Stimulated activated CD4-positive, alpha-beta T cell treated with anti-CD3 and anti-CD28 coated beads, Interleukin-15, amount 100 ng/mL, for 24 hours (primary cell): ENCODE measurements at regions not wholly inside any gene's neighbourhood (a gene's known extent, or its start where the extent isn't known, plus 50 kb on each side); places are given as distances from the start of the nearest gene placed in this dataset.
A peak's percentile ranks its signal among the peaks of the same experiment; 100 is the strongest.
"Not testable (repeated sequence)": the region's sequence is repeated elsewhere in the genome, so short reads cannot be mapped to it uniquely, and the experiment has no call there.

Experiments
- DNase-seq: peaks from one replicate; pipeline ENCODE4 v3.0.0-alpha.2; 2020

DNA sequence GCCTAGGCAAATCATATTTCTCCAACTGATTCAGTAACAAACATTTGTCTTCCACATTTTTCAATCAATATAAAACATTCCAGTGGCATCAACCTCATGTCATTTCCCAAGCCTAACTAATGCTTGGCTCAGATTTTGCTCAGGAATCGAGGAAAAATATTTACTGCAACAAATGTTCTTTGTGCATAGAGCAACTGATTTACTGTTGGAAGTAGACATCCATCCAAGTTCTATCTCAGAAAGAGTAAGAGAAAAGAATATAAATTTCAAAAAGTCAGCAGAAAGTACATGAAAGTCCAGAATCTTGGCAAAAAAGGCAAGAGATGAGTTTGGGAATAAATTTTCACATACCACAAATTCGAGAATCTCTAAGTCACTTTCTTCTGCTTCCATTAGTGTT is 2245.0 kb upstream of the RAG2 start:
- no peak for DNase-seq

DNA sequence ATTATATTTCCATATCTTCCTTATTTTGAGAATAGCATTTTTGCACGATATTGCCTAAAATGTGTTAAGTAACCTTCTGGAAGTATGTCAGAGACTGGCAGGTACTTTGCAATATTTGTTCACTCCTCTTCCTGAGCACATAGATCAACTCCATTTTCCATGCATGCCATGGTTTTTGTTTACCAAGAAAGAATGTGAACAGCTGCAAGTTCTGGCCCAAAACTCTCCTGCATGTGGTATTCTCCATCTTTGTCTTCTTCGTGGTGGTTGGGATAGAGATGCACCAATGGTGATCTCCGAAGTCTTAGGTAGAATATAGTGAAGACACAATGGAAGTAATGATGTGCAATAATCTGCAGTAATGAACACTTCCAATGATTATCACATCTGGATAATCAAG is 2241.0 kb upstream of the RAG2 start:
- no peak for DNase-seq

DNA sequence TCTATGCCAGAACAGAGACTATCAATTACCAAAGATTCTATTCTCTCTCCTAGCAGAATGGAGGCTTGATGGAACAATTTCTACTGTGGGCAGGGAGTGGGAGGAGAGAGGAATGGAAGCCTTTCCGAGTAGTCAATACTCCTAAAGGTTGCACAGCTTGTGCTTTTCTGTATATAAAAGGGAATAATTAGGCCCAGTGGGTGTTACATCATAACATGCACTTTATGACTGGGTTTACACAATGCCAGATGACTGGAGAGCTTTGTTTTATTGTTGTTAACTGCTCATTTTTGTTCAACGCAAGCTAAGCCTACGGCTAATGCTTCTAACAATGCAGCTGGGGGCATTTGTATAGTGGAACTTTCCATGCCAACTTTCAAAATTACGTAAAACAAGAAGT is 2237.9 kb upstream of the RAG2 start:
- DNase-seq: no peak

DNA sequence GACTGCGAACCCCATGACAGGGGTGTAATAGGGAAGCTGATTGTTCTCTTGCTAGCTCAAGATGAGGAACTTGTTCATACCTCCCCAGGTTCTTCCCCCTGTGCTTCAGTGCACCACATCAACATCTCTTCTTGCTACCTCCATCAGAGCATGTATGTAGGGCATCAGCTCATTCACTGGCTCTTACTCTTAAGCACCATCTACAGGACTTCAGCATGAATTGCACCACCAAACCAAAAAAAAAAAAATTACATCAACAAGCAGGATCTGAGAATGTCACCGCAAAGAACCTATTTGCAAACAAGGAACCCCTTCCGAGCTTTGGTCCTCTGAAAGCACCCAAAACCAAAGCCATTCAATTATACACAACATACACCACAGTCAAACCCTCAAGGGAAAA is 2226.5 kb upstream of the RAG2 start:
- DNase-seq: no peak

DNA sequence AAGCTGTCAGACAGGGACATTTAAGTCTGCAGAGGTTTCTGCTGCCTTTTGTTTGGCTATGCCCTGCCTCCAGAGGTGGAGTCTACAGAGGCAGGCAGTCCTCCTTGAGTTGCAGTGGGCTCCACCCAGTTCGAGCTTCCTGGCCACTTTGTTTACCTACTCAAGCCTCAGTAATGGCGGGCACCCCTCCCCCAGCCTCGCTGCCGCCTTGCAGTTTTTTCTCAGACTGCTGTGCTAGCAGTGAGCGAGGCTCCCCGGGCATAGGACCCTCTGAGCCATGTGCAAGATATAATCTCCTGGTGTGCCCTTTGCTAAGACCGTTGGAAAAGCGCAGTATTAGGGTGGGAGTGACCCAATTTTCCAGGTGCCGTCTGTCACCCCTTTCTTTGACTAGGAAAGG is 2223.8 kb upstream of the RAG2 start:
- DNase-seq: not testable (repeated sequence)

DNA sequence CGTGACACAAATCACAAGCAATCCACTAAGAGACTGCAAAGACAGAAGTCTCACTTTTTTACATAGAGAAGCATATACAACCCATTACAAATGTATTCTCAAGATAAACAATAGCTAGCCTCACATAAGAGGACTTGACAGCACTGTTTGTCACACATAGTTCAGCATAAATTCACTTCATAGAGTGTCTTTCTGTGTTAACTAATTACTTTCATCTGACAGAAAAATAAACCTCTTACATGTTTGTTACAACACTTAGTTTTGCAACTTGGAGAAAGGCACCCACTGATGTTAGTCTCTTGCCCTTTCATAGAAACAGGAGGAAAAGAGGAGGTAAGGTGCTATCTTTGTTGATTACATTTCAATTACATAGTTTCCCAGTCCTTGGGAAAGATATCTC is 2221.9 kb upstream of the RAG2 start:
- DNase-seq: no peak

DNA sequence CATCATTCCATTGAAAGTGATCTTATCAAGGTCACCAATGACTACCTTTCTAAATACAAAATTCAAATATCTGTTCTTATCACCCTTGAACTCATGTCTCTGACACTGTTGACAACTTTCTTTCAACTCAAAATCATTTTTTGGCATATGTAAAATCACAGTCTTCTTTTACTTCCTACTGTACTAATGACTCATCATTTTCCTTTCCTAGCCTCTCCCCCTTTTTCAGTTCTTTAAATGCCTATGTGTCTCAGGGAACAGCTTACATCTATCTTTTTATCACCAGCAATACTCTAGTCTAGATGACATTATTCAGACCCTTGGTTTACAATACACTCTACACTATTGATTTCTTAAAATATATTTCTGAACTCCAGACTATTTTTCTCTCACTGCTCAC is 2220.7 kb upstream of the RAG2 start:
- no peak for DNase-seq

DNA sequence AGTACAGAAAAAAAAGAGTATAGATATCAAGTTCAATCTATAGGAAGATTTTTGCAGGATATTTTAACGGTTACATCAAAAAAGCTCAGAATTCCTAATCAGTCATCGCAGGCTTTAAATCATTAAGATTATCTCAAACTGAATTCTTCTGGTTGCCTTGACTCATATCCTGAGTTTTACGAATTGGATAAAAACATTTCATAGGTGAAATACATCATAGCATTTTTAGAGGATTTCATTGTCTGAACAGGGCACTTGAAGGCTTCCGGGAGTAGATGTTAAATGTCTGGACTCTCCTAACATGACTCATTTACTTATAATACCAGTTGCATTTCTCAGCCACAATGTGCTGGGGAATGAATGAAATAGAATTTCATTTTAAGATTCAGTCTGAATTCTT is 2216.6 kb upstream of the RAG2 start:
- no peak for DNase-seq

DNA sequence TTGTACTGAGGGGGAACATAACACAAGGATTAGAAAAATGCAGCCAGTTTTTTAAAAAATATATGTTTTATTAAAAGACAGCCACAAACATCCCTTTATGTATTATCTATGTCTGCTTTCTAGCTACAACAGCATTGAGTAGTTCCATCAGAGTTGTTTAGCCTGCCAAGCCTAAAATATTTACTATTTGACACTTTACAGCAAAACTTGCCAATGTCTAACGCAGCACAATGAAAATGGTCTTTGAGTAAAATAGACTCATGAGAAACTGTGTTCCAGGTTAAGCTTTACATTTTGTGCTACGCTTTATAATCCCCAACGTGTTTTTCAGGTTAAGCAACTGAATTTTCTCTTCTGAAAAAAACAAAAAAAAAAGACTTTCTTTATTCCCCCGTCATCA is 2211.5 kb upstream of the RAG2 start:
- no peak for DNase-seq

DNA sequence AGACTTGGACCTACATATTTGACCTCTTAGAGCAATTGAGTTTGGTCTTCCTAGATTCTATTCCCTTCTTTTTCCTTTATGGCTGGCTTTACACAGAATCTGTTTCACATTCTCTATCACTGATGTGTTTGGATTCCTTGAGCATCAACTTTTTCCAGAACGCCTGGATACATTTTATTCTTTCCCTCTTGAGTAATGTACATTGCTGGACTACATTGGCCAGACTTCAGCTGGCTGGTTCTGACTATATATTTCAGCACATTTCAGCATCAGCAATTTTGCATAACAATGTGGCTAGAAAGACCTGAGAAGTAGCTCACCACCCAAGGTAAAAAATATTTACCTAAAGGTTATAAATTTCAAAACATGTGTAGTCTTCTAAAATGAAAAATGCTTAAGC is 2198.2 kb upstream of the RAG2 start:
- no peak for DNase-seq

DNA sequence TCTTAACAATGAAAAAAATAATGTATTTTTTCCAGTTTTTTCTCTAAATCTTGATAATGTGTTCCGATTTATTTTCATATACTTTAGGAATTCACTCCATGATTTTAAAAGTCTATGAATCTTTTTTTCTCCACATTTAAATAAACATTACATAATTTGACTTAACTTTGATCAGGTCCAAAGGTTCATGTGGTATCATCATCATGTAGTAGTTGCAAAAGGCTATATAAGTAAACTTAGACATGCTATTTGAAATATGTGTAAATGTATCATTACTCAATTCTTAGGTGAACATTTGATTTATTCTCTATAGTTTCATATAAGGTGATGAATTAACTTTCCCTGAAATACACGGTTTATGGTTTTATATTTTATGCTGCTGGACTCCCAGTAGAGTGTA is 2197.0 kb upstream of the RAG2 start:
- no peak for DNase-seq

DNA sequence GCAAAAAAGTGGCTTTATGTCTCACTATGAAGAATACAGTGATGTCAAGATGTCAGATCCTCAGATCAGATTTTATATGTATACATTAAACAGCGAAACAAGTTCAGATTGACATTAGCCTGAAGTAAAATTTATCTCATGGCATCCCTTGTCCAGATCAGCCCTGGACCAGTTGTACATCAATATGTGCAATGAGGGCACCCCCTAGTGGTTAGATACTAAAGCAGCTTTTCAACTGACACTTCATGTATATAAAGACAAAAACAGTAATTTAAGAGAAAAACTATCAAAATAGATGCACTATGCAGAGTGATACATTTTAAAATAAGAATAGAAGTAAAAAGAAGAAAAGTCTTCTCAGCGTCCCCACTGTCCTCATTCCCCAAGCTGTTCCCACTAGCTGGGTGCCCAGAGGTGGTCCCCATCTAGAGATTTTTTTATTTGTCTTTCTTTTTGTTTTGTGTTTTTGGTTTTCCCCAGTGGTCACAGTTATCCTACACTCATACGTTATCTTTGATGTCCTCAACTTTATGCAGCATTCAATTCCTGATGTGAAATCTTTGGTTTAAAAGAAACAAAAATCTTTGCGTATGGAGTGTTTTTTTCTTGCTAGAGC is 2193.4 kb upstream of the RAG2 start:
- DNase-seq: peak; percentile 8

DNA sequence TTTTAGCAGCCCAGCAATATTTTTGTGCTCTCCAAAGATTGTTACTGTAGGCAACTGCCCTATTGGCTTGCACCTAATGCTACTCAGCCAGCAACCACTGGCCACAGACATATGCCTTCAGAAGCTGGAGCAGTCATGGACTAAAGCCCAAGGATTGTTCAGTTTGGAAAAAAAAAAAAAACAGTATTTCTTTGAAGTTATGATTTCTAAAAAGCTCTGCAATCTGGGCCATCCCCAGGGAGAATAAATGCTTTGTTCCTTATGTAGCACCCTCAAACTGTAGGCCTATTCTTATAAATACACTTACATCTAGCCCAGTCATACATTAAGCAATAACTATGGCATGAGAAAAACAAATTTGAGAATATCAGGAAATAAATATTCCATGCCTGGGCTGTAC is 2190.5 kb upstream of the RAG2 start:
- DNase-seq: no peak

DNA sequence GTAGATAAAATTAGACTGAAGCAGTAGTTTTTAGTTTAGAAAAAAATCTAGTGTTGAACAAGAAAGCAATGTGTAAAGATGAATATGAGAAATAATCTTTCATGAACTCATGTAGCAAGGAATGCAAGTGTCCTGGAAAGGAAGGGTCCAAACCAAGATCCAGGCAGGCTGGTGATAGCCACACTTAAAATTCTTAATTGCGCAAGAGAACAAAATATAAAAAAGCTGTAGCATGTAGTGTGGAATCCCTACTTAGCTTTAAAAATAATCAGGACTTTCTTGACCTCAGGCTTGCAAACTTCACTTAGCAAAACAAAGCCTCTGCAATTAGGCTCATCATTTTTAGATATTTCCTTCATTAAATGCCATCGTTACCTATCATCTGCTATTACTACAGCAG is 2186.1 kb upstream of the RAG2 start:
- no peak for DNase-seq

DNA sequence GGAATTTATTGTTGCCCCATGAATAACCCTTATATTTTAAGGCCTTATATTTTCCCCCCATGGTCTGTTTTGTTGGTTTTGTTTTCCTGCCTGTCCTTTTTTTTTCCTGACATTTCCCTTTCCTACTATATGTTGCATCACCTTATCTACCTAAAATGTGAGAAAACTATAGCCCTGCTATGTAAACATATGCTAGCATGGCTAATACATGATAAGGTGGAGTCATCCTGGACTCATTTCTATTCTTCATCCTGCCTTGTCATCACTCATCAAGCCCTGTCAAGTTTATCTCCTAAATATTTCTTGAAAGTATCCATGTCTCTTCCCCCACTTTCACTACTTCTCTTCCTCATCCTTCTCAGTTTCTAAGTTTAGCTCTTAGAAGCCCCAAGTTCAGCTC is 2168.8 kb upstream of the RAG2 start:
- no peak for DNase-seq

DNA sequence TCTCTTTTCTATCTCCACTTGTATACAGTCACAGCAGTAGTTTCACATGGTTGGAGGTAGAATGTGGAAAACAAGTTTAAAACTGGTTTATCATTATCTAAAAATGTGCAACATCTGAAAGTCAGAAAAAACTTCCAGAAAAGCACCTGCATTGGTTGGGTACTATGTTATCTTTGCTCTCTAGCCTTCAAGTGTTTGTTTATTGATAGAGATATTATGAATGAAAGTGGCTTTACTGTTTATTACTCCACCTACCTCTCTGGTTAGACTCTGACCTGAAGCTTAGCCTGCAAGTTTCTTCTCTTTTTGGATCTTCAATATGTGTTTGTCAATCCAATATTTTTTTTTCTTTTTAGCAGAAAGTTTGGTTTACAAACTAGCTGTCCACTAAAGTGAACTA is 2161.4 kb upstream of the RAG2 start:
- DNase-seq: no peak

DNA sequence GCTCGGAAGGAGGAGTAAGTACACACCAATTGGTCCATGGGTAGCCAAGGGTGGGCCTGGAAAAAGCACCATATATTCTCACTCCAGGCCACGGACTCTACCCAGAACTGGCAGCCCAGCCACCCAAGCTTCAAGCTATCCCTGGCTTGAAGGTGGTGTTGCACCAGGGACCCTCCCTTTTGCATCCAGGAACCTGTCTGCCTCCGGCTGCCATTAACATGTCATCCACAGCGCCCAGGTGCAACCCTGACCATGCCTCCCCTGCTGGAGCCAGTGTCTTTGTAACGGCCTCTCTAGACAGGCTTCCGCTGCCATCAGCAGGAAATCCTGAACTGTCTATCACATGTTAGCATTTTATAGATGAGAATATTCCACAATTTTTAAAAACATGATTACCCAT is 2158.5 kb upstream of the RAG2 start:
- DNase-seq: no peak

DNA sequence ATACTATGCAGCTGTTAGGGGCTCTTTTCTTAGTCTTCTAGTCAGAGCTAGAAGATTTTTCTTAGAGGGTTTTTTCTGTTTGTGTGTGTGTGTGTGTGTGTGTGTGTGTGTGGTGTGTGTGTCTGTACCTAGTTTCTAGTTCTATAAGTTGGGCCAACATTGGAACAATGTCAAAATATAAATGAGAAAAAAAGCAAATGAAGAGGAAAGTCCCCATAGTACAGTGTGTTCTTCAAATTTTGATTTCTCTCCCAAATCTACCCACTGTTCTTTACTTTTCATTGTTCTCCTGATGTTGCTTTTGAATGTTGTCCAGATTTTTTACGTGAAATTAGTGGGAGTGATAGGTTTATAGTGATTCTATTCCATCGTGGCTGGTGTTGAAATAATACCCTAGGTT is 2153.4 kb upstream of the RAG2 start:
- DNase-seq: no peak

DNA sequence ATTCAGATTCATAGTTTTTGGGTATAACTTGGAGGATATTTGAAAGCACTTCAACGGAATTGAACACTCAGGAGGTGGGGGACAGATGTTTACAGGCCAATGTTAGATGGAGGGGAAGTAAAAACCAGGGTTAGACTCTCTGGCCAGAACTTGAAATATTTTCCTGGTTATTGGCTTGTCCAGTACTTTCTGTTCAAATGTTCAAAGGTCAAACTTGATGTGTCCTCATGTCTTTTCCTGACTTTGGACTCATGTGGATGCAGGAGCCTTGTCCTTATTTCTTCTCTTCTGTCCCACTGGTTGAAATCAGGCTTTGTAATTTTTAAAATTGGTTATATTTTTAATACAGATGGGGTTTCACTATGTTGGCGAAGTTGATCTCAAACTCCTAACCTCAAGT is 2148.5 kb upstream of the RAG2 start:
- DNase-seq: not testable (repeated sequence)

DNA sequence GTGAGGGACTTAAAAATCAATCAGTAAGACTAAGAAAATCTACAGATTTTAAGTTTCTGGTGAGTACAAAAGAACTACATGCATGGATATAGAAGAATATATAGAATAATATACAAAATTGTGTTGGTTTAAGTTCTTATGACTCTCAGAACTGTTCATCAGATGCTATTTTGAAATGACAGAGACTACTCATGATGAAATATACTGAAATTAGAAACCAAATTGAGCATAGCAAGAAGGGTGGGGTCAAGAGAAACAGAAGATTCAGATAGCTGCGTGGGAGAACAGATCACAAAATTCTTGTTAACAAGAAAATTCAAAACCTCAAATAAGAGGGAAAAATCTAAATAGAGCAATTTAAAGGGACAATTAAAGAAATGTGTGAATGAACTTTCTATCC is 2125.3 kb upstream of the RAG2 start:
- DNase-seq: no peak

DNA sequence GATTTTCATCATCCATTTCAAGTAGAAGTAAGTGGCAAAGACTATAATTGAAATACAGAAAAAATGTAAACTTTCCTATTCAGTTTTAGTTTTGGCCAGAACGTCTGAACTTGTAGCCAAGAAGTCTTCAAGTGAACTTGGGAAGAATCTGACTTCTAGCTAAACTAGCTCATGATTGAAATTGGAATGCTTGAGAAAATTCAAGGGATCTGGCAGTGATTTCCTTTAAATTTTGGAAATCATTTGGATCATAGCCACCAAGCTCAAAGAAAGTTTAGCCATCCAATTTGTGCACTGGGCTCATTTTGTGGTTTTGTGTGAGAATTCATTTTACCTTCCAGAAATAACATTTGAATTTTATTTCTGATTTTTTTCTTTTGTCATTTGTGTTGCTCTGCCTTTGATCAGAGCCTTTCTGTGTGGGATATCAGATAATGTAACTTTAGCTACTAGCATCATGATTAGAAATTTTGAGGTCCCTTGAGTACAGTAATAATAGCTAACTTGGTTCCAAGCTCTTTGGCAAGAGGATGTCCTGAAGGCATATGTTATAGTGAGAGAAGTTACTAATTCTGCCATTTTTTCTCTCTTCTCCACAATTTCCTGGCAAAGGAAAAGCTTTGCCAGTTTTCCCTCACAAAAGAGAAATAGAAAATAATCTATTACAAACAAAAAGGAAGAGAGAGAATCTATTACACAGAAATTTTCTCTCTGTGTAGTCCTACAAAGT is 2123.7 kb upstream of the RAG2 start:
- no peak for DNase-seq

DNA sequence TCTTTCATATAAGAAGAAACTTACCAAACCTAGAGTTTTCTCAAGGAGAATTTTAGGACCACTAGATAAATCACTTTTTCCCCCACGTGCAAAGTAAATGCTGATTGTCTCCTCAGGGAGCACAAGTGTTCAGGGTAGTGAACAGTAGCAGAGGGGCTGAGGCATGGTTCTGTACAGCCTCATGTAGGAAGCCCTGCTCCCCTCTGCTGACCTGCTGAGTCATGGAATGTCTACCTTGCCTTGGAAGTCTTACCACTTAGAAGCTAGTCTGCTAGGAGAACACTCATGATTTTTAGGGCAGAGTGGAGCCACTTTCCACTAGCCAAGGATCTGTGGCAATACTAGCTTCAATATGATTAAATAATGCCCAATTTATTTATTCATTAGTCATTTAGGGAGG is 2120.6 kb upstream of the RAG2 start:
- DNase-seq: no peak

DNA sequence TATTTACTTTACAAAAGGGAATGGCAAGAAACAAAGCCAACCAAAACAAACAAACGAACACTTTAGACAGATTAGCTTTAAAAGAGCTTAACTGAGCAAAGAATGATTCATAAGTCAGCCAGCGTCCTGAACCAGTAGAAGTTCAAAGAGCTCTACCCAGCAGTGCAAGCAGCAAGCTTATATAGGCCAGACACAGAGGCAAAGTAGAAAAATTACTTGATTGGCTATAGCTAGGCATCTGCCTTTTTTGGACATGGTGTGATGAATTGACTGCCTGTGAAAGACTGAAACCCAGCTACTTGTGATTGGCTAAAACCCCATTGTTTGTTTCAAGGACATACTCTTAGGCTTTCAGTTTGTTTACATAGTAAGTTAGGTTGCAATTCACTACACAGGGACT is 2120.0 kb upstream of the RAG2 start:
- no peak for DNase-seq

DNA sequence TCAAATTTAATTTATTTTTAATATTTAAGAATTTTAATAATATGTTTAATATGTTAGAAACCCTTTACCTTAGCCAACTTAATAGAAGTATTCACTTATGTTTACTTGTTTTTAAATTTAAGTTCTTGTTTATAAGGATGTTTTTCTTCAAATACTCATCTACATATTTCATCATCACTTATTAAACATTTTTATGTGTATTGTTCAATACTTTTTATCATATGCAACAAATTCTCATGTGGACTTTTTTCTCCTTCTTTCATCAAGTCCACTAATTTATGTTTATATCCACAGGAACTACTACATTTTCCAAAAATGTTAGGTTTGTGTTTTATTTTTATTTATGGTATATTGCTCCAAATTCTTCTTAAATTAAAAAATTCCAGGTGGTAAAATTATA is 2113.1 kb upstream of the RAG2 start:
- no peak for DNase-seq

DNA sequence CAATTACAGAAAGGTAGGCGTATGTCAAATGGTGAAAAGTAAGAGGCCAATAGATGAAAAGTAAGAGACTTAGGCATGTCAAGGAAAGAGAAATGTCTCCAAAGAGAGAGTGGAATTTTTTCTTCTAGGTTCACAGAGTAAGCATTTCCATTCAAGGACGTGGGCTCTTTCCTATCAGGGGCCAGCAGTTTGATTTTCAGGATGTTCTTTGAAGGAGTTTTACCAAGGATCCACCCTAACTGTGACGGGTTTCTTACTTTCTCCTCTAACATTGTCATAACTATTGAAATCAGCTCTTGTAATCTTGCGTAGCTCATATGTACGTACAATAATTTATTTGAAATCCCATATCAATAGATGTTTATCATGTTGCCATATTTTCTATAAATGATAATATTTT is 2112.2 kb upstream of the RAG2 start:
- no peak for DNase-seq
